K562 (cell line): ENCODE measurements at regions not wholly inside any gene's neighbourhood (a gene's known extent, or its start where the extent isn't known, plus 50 kb on each side); places are given as distances from the start of the nearest gene placed in this dataset.
A peak's percentile ranks its signal among the peaks of the same experiment; 100 is the strongest.

Experiments used
- ATAC-seq: fragments of 200-7000 bp; cut with Tn5 transposase; 3 replicates; pipeline ENCODE4 v1.9.1; 2020; ENCODE audit warnings: moderate library complexity
- BruUV-seq: library from RNA; stranded (reverse); fragments of 400-500 nt; replicated peaks from 2 replicates; lab custom pipeline; 2021; lab: Mats Ljungman, UMichigan
- CTCF ChIA-PET: fragments of 300-600 bp; formaldehyde crosslinking; extraction: SDS; loops from one replicate; lab custom pipeline; 2021; ENCODE audit warnings: low intra/inter-chr PET ratio; lab: Yijun Ruan, JAX
- POLR2A ChIA-PET: fragments of 300-600, 350-650 bp; sonication (Branson Sonifier 250); formaldehyde crosslinking; extraction: SDS; loops from one replicate; lab custom pipeline; 2021; ENCODE audit warnings: antibody characterized with exemption, inconsistent platforms; lab: Yijun Ruan, JAX
- DNase-seq, 4 experiments: peaks; one replicate each; pipeline versions ENCODE4 v3.0.0 to v3.0.0-alpha.2; 2011 to 2018; ENCODE audit warnings: low spot score in 3 of 4, mixed read lengths in 3 of 4; ENCODE audit errors: extremely low read depth in 1 of 4
- FAIRE-seq: peaks from 2 replicates; lab custom pipeline; 2011; peaks lifted over from hg19 to GRCh38; lab: Jason Lieb, UNC
- H2AFZ ChIP-seq: 2 replicates; pipeline ENCODE4 v1.6.0; 2011; ENCODE audit warnings: low read depth, low read length, control low read depth, inconsistent platforms
- H3K27ac ChIP-seq: fragments of 200-600 bp; 3 replicates; pipeline ENCODE4 v1.8.0; 2011; ENCODE audit warnings: low read depth, mild to moderate bottlenecking, control low read depth, inconsistent platforms, low read length, moderate library complexity, mixed read lengths; ENCODE audit errors: extremely low read depth
- H3K27me3 ChIP-seq, 2 experiments: fragments of 300-600 bp in 1 of 2; 2 replicates in 1 of 2; 3 replicates in 1 of 2; pipeline versions ENCODE4 v1.6.0 to v1.8.0; 2011; ENCODE audit warnings: inconsistent platforms in 2 of 2, low read length in 2 of 2, mild to moderate bottlenecking in 1 of 2, mixed read lengths in 1 of 2, moderate library complexity in 1 of 2; ENCODE audit not compliant: control insufficient read depth in 2 of 2, insufficient read depth in 2 of 2
- H3K36me3 ChIP-seq: fragments of 300-600 bp; 3 replicates; pipeline ENCODE4 v1.8.0; 2011; ENCODE audit warnings: mild to moderate bottlenecking, low read length, inconsistent platforms; ENCODE audit not compliant: control insufficient read depth, insufficient read depth
- H3K4me1 ChIP-seq, 2 experiments: fragments of 200-600 bp in 1 of 2; replicated peaks in 1 of 2; 2 replicates in 1 of 2; 3 replicates in 1 of 2; pipeline versions ENCODE4 v1.5.1 to v1.8.0; 2011; ENCODE audit warnings: inconsistent platforms in 2 of 2, low read length in 2 of 2, mild to moderate bottlenecking in 1 of 2, mixed read lengths in 1 of 2, moderate library complexity in 1 of 2; ENCODE audit not compliant: control insufficient read depth in 2 of 2, insufficient read depth in 2 of 2
- H3K4me2 ChIP-seq: 2 replicates; pipeline ENCODE4 v1.6.1; 2011; ENCODE audit warnings: low read length, control low read depth, inconsistent platforms, mixed read lengths; ENCODE audit not compliant: insufficient read depth
- H3K4me3 ChIP-seq: fragments of 200-600 bp; sonication (generic), shearing (Covaris generic); 2 replicates; pipeline ENCODE4 v1.5.1; 2016; ENCODE audit warnings: control low read depth, inconsistent platforms
- H3K79me2 ChIP-seq: fragments of 200-600 bp; 3 replicates; pipeline ENCODE4 v1.8.0; 2011; ENCODE audit warnings: low read length, inconsistent platforms; ENCODE audit not compliant: control insufficient read depth, insufficient read depth
- H3K9ac ChIP-seq, 2 experiments: 2 replicates each; pipeline versions ENCODE4 v1.6.0 to v1.6.1; 2011; ENCODE audit warnings: low read depth in 2 of 2, low read length in 2 of 2, control low read depth in 1 of 2, inconsistent platforms in 1 of 2, mild to moderate bottlenecking in 1 of 2, mixed read lengths in 1 of 2; ENCODE audit not compliant: insufficient read depth in 1 of 2
- H3K9me1 ChIP-seq: one replicate; pipeline ENCODE4 v1.6.0; 2011; ENCODE audit warnings: inconsistent platforms, mild to moderate bottlenecking, low read length, moderate library complexity; ENCODE audit not compliant: control insufficient read depth, insufficient read depth
- H3K9me3 ChIP-seq: replicated peaks from 2 replicates; pipeline ENCODE4 v1.5.1; 2011; ENCODE audit warnings: low read depth, low read length, inconsistent platforms; ENCODE audit not compliant: control insufficient read depth, insufficient read depth
- H4K20me1 ChIP-seq: replicated peaks from 2 replicates; pipeline ENCODE4 v1.6.1; 2011; ENCODE audit warnings: low read length, inconsistent platforms, mixed read lengths; ENCODE audit not compliant: control insufficient read depth, insufficient read depth
- CBX5 ChIP-seq: IDR thresholded peaks from 2 replicates; pipeline ENCODE4 v1.6.1; 2014; ENCODE audit warnings: low read depth, borderline replicate concordance
- CHCHD3 ChIP-seq: fragments of 250-450 bp; sonication (Bioruptor Pico); IDR thresholded peaks from 2 replicates; pipeline ENCODE4 v2.1.2; 2022; ENCODE audit warnings: mild to moderate bottlenecking
- CTCF ChIP-seq, 3 experiments: IDR thresholded peaks in 2 of 3; conservative IDR thresholded peaks in 1 of 3; 2 replicates each; pipeline ENCODE4 v1.5.1; 2011 to 2012; ENCODE audit warnings: low read length in 3 of 3, mild to moderate bottlenecking in 3 of 3, control low read depth in 2 of 3, improper control_type of control experiment in 1 of 3, inconsistent platforms in 1 of 3, low read depth in 1 of 3, mixed read lengths in 1 of 3, moderate library complexity in 1 of 3; ENCODE audit not compliant: insufficient read depth in 2 of 3
- DEAF1 ChIP-seq: fragments of 450-650 bp; formaldehyde crosslinking; IDR thresholded peaks from 2 replicates; pipeline ENCODE4 v1.4.0; 2020; ENCODE audit warnings: mild to moderate bottlenecking, moderate library complexity
- E2F5 ChIP-seq: sonication (generic); formaldehyde crosslinking; IDR thresholded peaks from 2 replicates; pipeline ENCODE4 v1.8.0; 2022; ENCODE audit warnings: mild to moderate bottlenecking, missing genetic modification reagents
- ELK3 ChIP-seq: fragments of 450-650 bp; formaldehyde crosslinking; IDR thresholded peaks from 2 replicates; pipeline ENCODE4 v1.4.0; 2020; ENCODE audit warnings: mild to moderate bottlenecking
- EP300 ChIP-seq: IDR thresholded peaks from 2 replicates; pipeline ENCODE4 v1.6.1; 2012; ENCODE audit warnings: low read length, improper control_type of control experiment
- IFI16 ChIP-seq: fragments of 250-450 bp; sonication (Bioruptor Pico); IDR thresholded peaks from 2 replicates; pipeline ENCODE4 v2.1.2; 2022; ENCODE audit warnings: mild to moderate bottlenecking, inconsistent platforms
- ILF3 ChIP-seq: fragments of 450-650 bp; IDR thresholded peaks from 2 replicates; pipeline ENCODE4 v1.6.1; 2018; ENCODE audit warnings: antibody characterized with exemption, mild to moderate bottlenecking, moderate library complexity, borderline replicate concordance
- KHSRP ChIP-seq: fragments of 450-650 bp; IDR thresholded peaks from 2 replicates; pipeline ENCODE4 v1.6.1; 2017
- MED1 ChIP-seq: sonication (generic); formaldehyde crosslinking; IDR thresholded peaks from 2 replicates; pipeline ENCODE4 v1.8.1; 2023; ENCODE audit warnings: missing genetic modification reagents, borderline replicate concordance
- MTA1 ChIP-seq: fragments of 450-650 bp; IDR thresholded peaks from 2 replicates; pipeline ENCODE4 v1.6.1; 2017; ENCODE audit warnings: borderline replicate concordance
- RBM34 ChIP-seq: fragments of 200-400 bp; formaldehyde crosslinking; IDR thresholded peaks from 2 replicates; pipeline ENCODE4 v1.6.1; 2018; ENCODE audit warnings: low read length, borderline replicate concordance; ENCODE audit not compliant: insufficient read depth
- TAF9B ChIP-seq: fragments of 450-650 bp; IDR thresholded peaks from 2 replicates; pipeline ENCODE4 v1.6.1; 2018; ENCODE audit warnings: mild to moderate bottlenecking; ENCODE audit not compliant: partially characterized antibody
- ZBTB1 ChIP-seq: sonication (generic); formaldehyde crosslinking; IDR thresholded peaks from 2 replicates; pipeline ENCODE4 v1.8.1; 2023; ENCODE audit warnings: missing genetic modification reagents, low read depth, mild to moderate bottlenecking, borderline replicate concordance
- ZBTB12 ChIP-seq: fragments of 250-450 bp; sonication (Bioruptor Pico); IDR thresholded peaks from 2 replicates; pipeline ENCODE4 v1.4.0; 2020
- WGBS: fragments of 100-300 bp; shearing (Covaris generic); methylation state at CpG from one replicate; pipeline ENCODE4 v1.1.6; 2016; ENCODE audit warnings: low coverage, mixed read lengths; ENCODE audit not compliant: insufficient coverage; ENCODE audit errors: missing lambda C conversion rate; 5-methylcytosine and 5-hydroxymethylcytosine counted together
- in situ Hi-C: fragments of 300-500 bp; cut with MboI; formaldehyde crosslinking; loops from 4 replicates; pipeline ENCODE4 v1.15.0; 2018; ENCODE audit warnings: inconsistent platforms, mixed read lengths
- intact Hi-C: fragments of 100-400 bp; cut with micrococcal nuclease; formaldehyde crosslinking; loops from 2 replicates; pipeline ENCODE4 v1.14.2; 2022

- peak; percentile 21 to 87 (median 43); a peak in 4 of 6 replicates for TF ChIP-seq CTCF (IDR thresholded peaks at IDR 0.05 in 2 of 3, conservative IDR thresholded peaks at IDR 0.05 in 1 of 3; ENCODE audit: insufficient read depth in 2 of 3, low read depth in 1 of 3, low read length in 3 of 3)
- no peak for TF ChIP-seq EP300
- no peak for TF ChIP-seq ILF3
Measured at GRCh38 chr6:165725201-165725600, 62.2 kb upstream of the PDE10A start (continued).

GRCh38 chr6:165723326-165723725, 60.3 kb upstream of the PDE10A start:
- intact Hi-C loops (no loop called here), in situ Hi-C loops (no loop called here)
- Histone ChIP-seq H2AFZ (no peak overlapping the region), H3K36me3 (no peaks in the 10 kb centered on the region), H3K27ac (no peak overlapping the region), H3K4me2 (no peak overlapping the region), H3K79me2 (no peaks in the 10 kb centered on the region), H3K4me3 (no peak overlapping the region), H3K4me1 (no peaks in the 10 kb centered on the region), H4K20me1 (no peaks in the 10 kb centered on the region), H3K27me3 (peaks cover 5 to 6% of the 10 kb centered on the region in 2 experiments; a peak in 1 of 5 replicates), H3K9me3 (no peaks in the 10 kb centered on the region), H3K9ac (no peak overlapping the region), H3K9me1 (no peaks in the 10 kb centered on the region)
- ATAC-seq (no peak), FAIRE-seq (no peak), DNase-seq (no peak)
- CTCF ChIA-PET = no interaction called here
- under 1% methylated on average over 9 of the region's 9 CpGs for WGBS
- POLR2A ChIA-PET = interaction anchor here (0.6 to 0.7 kb wide), 2 partner anchors 11 to 1401 kb away, joined by 3 to 4 read pairs; no protein-coding TSS in a partner anchor
- BruUV-seq = no TSS peak
- no peak for TF ChIP-seq ZBTB12 (CRISPR knock-in tag)
- no peak for TF ChIP-seq CHCHD3 (CRISPR knock-in tag)
- TF ChIP-seq KHSRP = no peak
- no peak for TF ChIP-seq E2F5 (CRISPR knock-in tag)
- TF ChIP-seq RBM34 = no peak
- TF ChIP-seq ZBTB1 (CRISPR knock-in tag) = no peak
- TF ChIP-seq DEAF1 = no peak
- no peak for TF ChIP-seq IFI16
- no peak for TF ChIP-seq MED1 (CRISPR knock-in tag)
- TF ChIP-seq TAF9B = no peak
- TF ChIP-seq CBX5 = no peak
- no peak for TF ChIP-seq ELK3
- no peak for TF ChIP-seq MTA1
